Vagina (tissue), 2 donors: ENCODE measurements at regions not wholly inside any gene's neighbourhood (a gene's known extent, or its start where the extent isn't known, plus 50 kb on each side); places are given as distances from the start of the nearest gene placed in this dataset.

Experiments
- POLR2A ChIP-seq, 2 donors: fragments of 450-650 bp; IDR thresholded peaks; one replicate each; pipeline ENCODE4 v1.6.1; 2017; ENCODE audit warnings: antibody characterized with exemption in 2 of 2, mild to moderate bottlenecking in 2 of 2, moderate library complexity in 2 of 2
- TF ChIP-seq, protein P1 (sequence below), 3 experiments: fragments of 450-650 bp in 2 of 3; fragments of 200-600 bp in 1 of 3; sonication (generic) in 1 of 3; IDR thresholded peaks; one replicate each; pipeline ENCODE4 v1.5.1; 2017 to 2019; ENCODE audit warnings: antibody characterized with exemption in 3 of 3, mild to moderate bottlenecking in 2 of 3, moderate library complexity in 2 of 3

DNA sequence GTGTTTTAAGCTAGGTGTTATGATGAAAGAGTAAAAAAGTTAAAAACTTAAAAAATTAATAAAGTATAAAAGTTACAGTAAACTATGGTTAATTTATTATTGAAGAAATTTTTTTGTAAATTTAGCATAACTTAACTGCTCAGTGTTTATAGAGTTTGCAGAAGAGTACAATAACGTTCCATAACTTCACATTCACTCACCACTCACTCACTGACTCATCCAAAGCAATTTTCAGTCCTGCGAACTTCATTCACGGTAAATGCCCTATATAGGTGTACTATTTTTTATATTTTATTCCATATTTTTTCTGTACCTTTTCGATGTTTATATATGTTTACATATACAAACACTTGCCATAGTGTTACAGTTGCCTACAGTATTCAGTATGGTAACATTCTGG lies 694.8 kb upstream of the SLC39A10 start:
- TF ChIP-seq, protein P1, sequence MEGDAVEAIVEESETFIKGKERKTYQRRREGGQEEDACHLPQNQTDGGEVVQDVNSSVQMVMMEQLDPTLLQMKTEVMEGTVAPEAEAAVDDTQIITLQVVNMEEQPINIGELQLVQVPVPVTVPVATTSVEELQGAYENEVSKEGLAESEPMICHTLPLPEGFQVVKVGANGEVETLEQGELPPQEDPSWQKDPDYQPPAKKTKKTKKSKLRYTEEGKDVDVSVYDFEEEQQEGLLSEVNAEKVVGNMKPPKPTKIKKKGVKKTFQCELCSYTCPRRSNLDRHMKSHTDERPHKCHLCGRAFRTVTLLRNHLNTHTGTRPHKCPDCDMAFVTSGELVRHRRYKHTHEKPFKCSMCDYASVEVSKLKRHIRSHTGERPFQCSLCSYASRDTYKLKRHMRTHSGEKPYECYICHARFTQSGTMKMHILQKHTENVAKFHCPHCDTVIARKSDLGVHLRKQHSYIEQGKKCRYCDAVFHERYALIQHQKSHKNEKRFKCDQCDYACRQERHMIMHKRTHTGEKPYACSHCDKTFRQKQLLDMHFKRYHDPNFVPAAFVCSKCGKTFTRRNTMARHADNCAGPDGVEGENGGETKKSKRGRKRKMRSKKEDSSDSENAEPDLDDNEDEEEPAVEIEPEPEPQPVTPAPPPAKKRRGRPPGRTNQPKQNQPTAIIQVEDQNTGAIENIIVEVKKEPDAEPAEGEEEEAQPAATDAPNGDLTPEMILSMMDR (IDR thresholded peaks at IDR 0.05), result no peak
- no peak for TF ChIP-seq POLR2A (IDR thresholded peaks at IDR 0.05)
